ENCODE measurements at regions not wholly inside any gene's neighbourhood (a gene's known extent, or its start where the extent isn't known, plus 50 kb on each side); places are given as distances from the start of the nearest gene placed in this dataset.

GRCh38 chr16:86894029-86894567, 315.7 kb downstream of the FOXL1 start:
- no peak for DNase-seq

GRCh38 chr16:86894925-86895324, 316.6 kb downstream of the FOXL1 start:
- no peak for DNase-seq

DNA sequence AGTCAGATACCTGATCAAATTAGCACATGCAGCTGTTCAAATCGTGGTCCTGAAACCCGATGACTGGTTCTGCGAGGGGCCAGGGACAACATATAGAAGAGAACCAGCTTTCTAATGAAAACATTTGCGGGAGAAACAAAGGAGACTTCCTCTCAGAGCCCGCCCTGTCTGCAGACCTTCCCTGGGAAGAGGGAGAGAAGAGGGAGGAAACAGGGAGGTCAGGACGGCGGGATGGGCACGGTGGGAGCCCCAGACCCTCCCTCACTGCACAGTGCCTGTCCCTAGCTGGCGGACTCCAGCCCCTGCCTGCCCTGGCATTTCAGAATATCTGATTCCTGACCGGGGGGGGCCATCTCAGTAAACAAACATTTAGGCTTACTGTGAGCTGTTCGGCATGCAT, 317.3 kb downstream of the FOXL1 start:
- DNase-seq: no peak

- DNase-seq: no peak
Measured at GRCh38 chr16:86896976-86897375, 318.6 kb downstream of the FOXL1 start.

GRCh38 chr16:86897486-86897885, 319.1 kb downstream of the FOXL1 start:
- DNase-seq: no peak

DNA sequence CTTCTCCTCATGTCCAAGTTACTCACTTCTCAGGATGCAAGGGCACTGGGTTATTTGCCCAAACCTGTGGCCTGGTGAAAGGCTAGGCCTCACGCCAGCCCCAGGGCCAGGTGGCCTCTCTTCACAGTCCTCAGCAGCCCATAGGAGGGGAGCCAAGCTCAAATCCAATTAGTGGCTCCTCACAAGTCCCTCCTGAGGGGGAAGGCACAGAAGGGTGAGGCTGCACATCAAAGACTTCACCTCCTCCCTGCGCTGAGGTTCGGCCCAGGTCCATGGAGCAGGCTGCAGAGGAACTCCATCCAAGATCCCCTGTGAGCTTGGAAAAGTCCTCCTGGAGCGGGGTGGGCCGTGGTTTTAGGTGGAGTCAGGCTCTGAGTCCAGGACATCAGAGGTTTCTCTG, 320.0 kb downstream of the FOXL1 start:
- no peak for DNase-seq

DNA sequence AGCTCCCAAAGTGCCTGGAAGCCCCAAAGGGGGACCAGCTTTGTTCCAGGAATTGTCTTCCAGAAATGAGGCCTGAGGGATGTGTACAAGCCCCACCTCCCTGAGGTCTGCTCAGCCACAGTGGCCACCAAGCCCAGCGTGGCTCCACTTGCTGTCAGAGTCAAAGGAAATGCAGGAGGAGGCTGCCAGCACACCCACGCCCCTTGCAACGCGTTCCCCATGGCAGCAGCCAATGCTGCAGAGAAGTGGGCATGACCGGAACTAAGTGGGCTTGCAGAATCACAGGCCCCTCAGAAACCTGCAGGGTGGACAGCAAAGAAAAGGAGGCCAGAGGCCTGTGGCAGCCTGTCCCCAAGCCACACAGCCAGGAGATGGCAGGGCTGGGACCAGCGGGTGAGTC, 320.8 kb downstream of the FOXL1 start:
- DNase-seq: no peak

- no peak for DNase-seq
Measured at GRCh38 chr16:86899757-86900156, 321.4 kb downstream of the FOXL1 start.

DNA sequence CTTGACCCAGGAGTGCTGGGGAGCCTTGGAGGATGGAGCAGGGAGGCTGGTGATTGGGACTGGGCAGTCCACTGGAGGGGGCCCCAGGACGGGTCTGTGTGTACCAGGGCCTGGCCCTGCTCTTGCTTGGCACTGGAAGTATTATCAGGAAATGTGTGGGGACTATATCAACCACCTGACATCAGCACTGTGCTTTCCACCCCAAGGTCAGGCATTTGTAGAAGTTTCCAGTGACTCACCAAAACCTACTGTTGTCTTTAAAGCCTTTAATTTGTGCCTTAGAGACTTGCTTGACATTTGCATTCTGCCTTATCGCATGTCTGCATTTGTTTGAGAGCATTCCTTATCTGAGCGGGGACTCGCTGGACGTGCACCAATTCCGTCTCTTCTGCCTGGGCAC, 323.1 kb downstream of the FOXL1 start:
- DNase-seq: no peak

GRCh38 chr16:86902656-86903001, 324.3 kb downstream of the FOXL1 start:
- no peak for DNase-seq

DNA sequence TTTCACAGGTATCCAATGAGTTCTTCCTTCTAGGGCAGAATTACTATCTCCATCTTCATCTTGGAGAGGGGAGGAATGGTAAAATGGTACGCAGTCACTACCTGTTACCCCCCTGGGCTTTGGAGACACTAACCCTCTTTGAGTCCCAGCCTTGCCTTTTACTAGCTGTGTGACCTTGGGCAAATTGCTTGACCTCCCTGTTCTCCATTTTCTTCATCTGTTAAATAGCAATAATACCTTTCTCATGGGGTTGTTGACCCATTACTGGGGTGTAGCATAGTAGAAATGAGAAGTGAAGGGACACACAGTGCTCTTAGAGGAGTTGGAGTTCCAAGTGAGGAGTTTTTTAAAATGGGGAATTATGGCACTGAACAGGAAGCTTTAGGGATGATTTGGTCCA, 324.7 kb downstream of the FOXL1 start:
- no peak for DNase-seq

DNA sequence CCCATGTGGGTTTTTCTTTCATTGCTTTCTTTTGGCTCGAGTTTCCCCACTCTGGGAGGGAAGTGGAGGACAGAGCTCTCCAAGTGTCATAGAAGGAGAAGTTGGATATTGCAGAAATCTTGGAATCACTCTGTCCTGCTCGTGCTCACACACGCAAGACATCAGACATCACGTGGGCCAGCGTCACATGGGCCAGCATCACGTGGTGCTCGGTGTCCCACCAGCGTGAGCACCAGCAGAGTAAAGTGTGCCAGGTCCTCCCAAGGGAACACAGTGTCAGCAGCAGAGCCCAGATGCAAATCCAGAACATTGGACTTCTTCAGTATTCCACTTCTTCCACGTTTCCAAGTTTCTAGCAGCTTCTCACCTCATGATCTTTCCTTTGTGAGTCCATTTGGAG, 327.0 kb downstream of the FOXL1 start:
- DNase-seq: no peak

GRCh38 chr16:86906623-86907022, 328.3 kb downstream of the FOXL1 start:
- no peak for DNase-seq

GRCh38 chr16:86909359-86910160, 331.2 kb downstream of the FOXL1 start:
- DNase-seq: no peak

GRCh38 chr16:86910161-86910769, 331.9 kb downstream of the FOXL1 start:
- no peak for DNase-seq

DNA sequence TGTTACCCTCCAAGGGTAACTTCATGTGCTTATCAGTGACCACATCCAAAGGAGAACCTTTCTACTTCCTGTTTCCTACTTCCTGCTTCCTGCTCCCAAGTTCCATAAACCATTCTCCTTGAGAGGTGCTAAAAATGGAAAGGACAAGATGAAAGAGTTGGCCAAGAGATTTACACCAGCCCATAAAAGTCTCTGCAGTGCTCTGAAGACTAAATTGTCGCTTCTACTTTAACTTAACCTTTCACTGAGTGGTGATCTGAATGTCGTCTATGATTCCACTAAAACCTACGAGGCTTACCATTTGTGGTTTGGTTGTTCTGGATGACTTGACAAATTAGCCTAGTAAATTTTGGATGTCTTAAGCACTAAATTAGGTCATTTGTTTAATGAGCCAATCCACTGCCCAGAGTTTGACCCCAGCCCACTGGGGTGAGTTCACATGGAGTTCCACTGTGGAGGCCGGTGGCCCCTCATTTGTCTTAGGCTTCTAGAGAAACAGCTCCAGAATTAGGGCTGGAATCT, 333.1 kb downstream of the FOXL1 start:
- no peak for DNase-seq

- DNase-seq: no peak
Measured at GRCh38 chr16:86913886-86914285, 335.5 kb downstream of the FOXL1 start.

DNA sequence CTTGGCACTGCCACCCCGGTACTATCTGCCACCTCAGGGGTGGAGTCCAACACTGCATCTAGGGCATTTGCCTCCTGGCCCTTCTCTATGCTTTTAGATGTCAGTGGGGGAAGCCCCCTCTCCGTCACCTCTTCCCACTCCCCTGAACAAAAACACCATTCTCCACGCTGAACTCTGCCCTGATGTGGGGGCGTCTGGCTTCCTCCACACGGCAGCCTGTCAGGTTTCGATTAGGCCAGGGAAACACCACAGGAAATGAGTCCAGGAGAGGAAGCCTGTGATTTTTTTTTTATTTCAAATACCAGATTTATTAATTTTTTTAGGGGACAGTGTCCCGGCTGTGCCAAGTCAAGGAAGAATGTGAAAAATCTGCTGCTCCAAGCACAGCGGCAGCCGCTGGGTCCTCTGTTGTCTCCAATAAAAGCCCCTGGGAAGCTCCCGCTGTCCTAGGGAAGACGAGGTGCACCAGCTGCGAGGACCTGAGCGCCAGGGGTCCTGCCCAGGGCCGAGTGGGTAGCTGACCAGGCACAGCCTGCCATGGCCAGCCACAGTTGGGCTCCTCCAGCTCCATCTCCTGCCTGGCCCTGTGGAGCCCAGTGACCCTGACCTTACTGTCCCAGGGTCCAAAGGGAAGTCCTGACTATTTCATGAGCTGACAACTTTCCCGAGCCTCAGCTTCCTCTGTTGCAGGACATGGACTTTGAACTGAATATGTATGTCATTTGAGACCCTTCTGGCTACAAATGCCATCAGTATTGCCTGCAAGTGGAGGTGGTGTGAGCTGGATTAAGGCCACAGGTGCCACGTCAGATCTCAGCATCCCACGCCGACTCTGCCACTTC, 336.7 kb downstream of the FOXL1 start:
- DNase-seq: no peak

DNA sequence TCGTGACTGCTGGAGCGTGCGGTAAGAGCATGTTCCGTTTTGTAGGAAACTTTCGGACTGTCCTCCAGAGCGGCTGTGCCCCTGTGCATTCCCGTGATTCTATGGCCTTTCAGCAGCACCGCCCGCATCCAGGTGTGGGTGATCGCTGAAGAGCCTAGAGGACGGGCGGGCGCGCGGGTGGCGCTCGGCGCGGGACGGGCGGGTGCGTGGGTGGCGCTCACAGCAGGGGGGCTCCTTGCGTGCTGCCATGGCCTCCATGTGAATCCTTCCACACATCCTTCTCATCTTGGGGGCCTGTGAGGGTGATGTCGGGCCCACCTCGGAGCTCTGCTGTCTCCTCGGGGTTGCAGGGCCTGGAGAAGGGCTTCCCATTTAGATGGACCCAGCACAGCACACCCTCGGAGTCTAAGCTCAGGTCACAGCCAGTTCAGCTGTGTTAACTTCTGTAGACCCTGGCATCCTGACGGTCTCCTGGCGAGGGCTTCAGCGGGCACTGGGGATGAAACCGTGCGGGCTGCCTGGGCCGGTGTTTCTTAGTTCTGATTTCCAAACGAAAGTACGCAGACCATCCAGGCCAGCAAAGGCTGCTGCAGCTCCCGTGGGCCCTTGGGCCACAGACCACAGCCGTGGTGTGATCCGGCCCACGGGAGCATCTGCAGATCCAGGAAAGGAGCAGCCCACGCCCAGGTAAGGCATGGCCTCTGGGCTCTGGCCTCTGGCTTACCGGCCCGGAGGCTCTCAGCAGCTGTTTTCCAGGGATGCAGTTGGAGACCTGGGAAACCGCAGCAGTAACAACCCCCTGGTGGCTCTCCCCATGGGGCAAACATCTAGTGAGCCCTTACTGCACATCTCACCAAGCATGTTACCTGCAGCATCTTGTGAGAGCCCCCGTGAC, 339.4 kb downstream of the FOXL1 start:
- no peak for DNase-seq

DNA sequence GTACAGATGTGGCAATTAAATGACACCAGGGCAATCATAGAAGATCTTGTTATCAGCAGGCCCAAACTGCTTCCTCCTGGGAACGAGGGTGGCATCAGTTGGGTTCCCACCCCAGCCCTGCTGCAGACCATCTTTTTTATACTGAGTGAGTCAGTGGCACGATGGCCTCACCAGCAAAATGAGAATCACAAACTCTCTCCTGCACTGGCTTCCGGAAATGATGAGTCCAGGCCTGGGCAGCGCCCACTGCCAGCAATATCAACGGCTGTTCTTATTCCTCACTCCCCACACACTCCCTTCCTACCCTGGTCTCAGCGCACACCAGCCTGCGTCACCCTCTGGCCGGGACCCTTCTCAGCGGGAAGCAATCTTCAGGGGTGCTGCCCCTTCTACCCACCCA, 340.3 kb downstream of the FOXL1 start:
- DNase-seq: no peak

DNA sequence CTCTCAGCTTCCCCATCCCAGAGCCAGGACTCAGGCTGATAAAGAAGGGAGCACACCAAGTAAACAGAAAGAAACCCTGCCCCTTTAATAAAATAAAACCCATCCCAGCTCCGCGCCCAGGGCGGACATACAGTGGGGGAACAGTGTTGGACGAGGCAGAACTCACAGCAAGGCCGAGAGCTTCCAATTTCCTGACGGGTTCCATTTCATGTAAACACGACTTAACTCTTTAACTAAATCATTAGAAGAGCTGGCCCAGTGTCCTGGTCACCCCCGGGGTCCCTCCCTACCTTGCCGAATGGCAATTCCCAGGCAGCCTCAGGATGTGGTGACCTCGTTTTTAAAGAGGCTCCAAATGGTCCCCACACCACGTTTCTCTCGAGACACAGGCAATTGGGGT, 340.7 kb downstream of the FOXL1 start:
- no peak for DNase-seq

- DNase-seq: no peak
Measured at GRCh38 chr16:86919578-86920305, 341.4 kb downstream of the FOXL1 start.
